ENCODE measurements at regions not wholly inside any gene's neighbourhood (a gene's known extent, or its start where the extent isn't known, plus 50 kb on each side); places are given as distances from the start of the nearest gene placed in this dataset.

GRCh38 chr15:70327856-70328678 is 230.3 kb upstream of the TLE3 start:
- Histone ChIP-seq H3K4me1 (ENCODE audit: insufficient read depth, low read length) (peaks cover 3% of the 10 kb centered on the region; the same call in 1 of the 2 replicates), H4K91ac (ENCODE audit: insufficient read length, low read depth, low read length) (no peak overlapping the region), H3K14ac (ENCODE audit: insufficient read depth, low read length) (no peak overlapping the region), H3K23me2 (ENCODE audit: insufficient read length, low read depth, low read length, poor library complexity, severe bottlenecking) (no peaks in the 10 kb centered on the region), H3K79me2 (ENCODE audit: insufficient read depth, low read length) (no peaks in the 10 kb centered on the region), H3K23ac (ENCODE audit: insufficient read length, low read depth, low read length) (no peak overlapping the region), H3K27ac (ENCODE audit: insufficient read length, low read depth, low read length) (no peak overlapping the region), H2BK5ac (ENCODE audit: insufficient read length, low read length) (no peak overlapping the region), H3K56ac (ENCODE audit: insufficient read length, low read depth, low read length) (no peak overlapping the region), H4K8ac (replicated peaks; ENCODE audit: insufficient read length, low read depth, low read length) (no peak overlapping the region), H2BK20ac (ENCODE audit: low read depth, low read length, poor library complexity, severe bottlenecking) (no peak overlapping the region), H3K4ac (ENCODE audit: low read depth, low read length) (no peak overlapping the region), H2BK12ac (ENCODE audit: insufficient read length, low read depth, low read length) (no peak overlapping the region), H3K27me3 (ENCODE audit: insufficient read depth, low read length) (no peaks in the 10 kb centered on the region), H2AFZ (ENCODE audit: low read length) (no peak overlapping the region), H3T11ph (ENCODE audit: low read length) (no peak overlapping the region), H2AK5ac (ENCODE audit: insufficient read length, low read length) (no peak overlapping the region), H2BK120ac (ENCODE audit: low read depth, low read length, poor library complexity, severe bottlenecking) (no peak overlapping the region), H3K79me1 (ENCODE audit: insufficient read depth, low read depth, low read length, poor library complexity, severe bottlenecking) (no peaks in the 10 kb centered on the region), H3K9ac (ENCODE audit: extremely low read depth, insufficient read length, low read length) (no peak overlapping the region), H4K5ac (ENCODE audit: insufficient read length, low read depth, low read length) (no peak overlapping the region), H3K18ac (ENCODE audit: insufficient read length, low read depth, low read length) (no peak overlapping the region), H3K4me2 (ENCODE audit: insufficient read depth, insufficient read length, low read length) (no peak overlapping the region), H3K9me3 (ENCODE audit: control insufficient read depth, low read depth, low read length) (peaks cover 7% of the 10 kb centered on the region), H2BK15ac (ENCODE audit: low read depth, low read length) (no peak overlapping the region), H4K20me1 (ENCODE audit: control insufficient read depth, insufficient read depth, insufficient read length) (no peaks in the 10 kb centered on the region)
- Mint-ChIP-seq H3K9me3 (peaks cover 11 to 13% of the 10 kb centered on the region in 2 experiments), H3K4me1 (peaks cover 27 to 33% of the 10 kb centered on the region in 2 experiments), H3K4me3 (no peak overlapping the region), H3K27me3 (ENCODE audit: low read depth) (no peaks in the 10 kb centered on the region; the same call in none of the 2 replicates), H3K36me3 (ENCODE audit: insufficient read depth in 1 of 3, low read depth in 3 of 3) (peaks cover 0 to 7% (median 0%) of the 10 kb centered on the region in 3 experiments; a peak in 4 of 7 replicates), H3K27ac (peak overlapping the region in 2 of 3 experiments; percentile 4 to 54; a peak in 1 of 7 replicates)
- no CpG with 5 or more reads among the region's 8 CpGs for WGBS (ENCODE audit: extremely low coverage, insufficient read length, low lambda C conversion rate)
- no peak for DNase-seq
- TF ChIP-seq CTCF (conservative IDR thresholded peaks at IDR 0.05), result no peak
